DND-41 (cell line): ENCODE measurements at regions not wholly inside any gene's neighbourhood (a gene's known extent, or its start where the extent isn't known, plus 50 kb on each side); places are given as distances from the start of the nearest gene placed in this dataset.

ENCODE experiments used
- ATAC-seq: fragments of 200-7000 bp; cut with Tn5 transposase; 3 replicates; pipeline ENCODE4 v1.9.1; 2021; ENCODE audit warnings: low read depth; ENCODE audit not compliant: insufficient read depth
- DNase-seq: peaks from one replicate; pipeline ENCODE4 v3.0.0-alpha.2; 2020
- H2AFZ ChIP-seq: 2 replicates; pipeline ENCODE4 v1.6.0; 2012; ENCODE audit warnings: low read depth, low read length
- H3K27ac ChIP-seq: 2 replicates; pipeline ENCODE4 v1.5.1; 2012; ENCODE audit warnings: low read length, inconsistent platforms
- H3K27me3 ChIP-seq: fragments of 200-600 bp; sonication (generic); 2 replicates; pipeline ENCODE4 v1.6.0; 2012; ENCODE audit warnings: low read length, mild to moderate bottlenecking, inconsistent platforms; ENCODE audit not compliant: insufficient read depth, poor library complexity
- H3K36me3 ChIP-seq: 2 replicates; pipeline ENCODE4 v1.5.1; 2012; ENCODE audit warnings: low read length, inconsistent platforms; ENCODE audit not compliant: insufficient read depth
- H3K4me1 ChIP-seq: 2 replicates; pipeline ENCODE4 v1.5.1; 2012; ENCODE audit warnings: mild to moderate bottlenecking, low read length; ENCODE audit not compliant: insufficient read depth
- H3K4me2 ChIP-seq: 2 replicates; pipeline ENCODE4 v1.6.0; 2012; ENCODE audit warnings: mild to moderate bottlenecking, moderate library complexity, low read length, inconsistent platforms; ENCODE audit not compliant: insufficient read depth
- H3K4me3 ChIP-seq, 2 experiments: fragments of 200-600 bp in 1 of 2; shearing (Covaris generic) in 1 of 2; 2 replicates each; pipeline ENCODE4 v1.5.1; 2012 to 2016; ENCODE audit warnings: inconsistent platforms in 2 of 2, low read length in 2 of 2, mild to moderate bottlenecking in 2 of 2, low read depth in 1 of 2, moderate library complexity in 1 of 2
- H3K79me2 ChIP-seq: 2 replicates; pipeline ENCODE4 v1.6.0; 2012; ENCODE audit warnings: low read length, inconsistent platforms; ENCODE audit not compliant: insufficient read depth
- H3K9ac ChIP-seq: 2 replicates; pipeline ENCODE4 v1.6.0; 2012; ENCODE audit warnings: low read depth, mild to moderate bottlenecking, inconsistent platforms, low read length, moderate library complexity
- H3K9me3 ChIP-seq: 2 replicates; pipeline ENCODE4 v1.5.1; 2012; ENCODE audit warnings: low read length, moderate library complexity, mild to moderate bottlenecking, inconsistent platforms; ENCODE audit not compliant: insufficient read depth, severe bottlenecking
- H4K20me1 ChIP-seq: 2 replicates; pipeline ENCODE4 v1.6.0; 2012; ENCODE audit warnings: low read length; ENCODE audit not compliant: insufficient read depth
- CTCF ChIP-seq: IDR thresholded peaks from 2 replicates; pipeline ENCODE4 v1.5.1; 2012; ENCODE audit warnings: borderline replicate concordance, low read length, moderate library complexity, mild to moderate bottlenecking; ENCODE audit not compliant: poor library complexity, severe bottlenecking; ENCODE audit errors: extremely low read depth
- EZH2 ChIP-seq: IDR thresholded peaks from 3 replicates; pipeline ENCODE4 v1.6.1; 2012; ENCODE audit warnings: borderline replicate concordance, low read depth, mild to moderate bottlenecking, moderate library complexity, low read length, inconsistent platforms; ENCODE audit not compliant: severe bottlenecking

GRCh38 chr5:43772764-43773477, 169.9 kb downstream of the NNT start:
- Histone ChIP-seq H3K4me1 (peaks cover 26% of the 10 kb centered on the region), H3K79me2 (no peaks in the 10 kb centered on the region), H4K20me1 (no peaks in the 10 kb centered on the region), H3K9ac (peak overlapping the region; percentile 31; the same call in 1 of the 2 replicates), H3K36me3 (no peaks in the 10 kb centered on the region), H3K9me3 (peaks cover 3% of the 10 kb centered on the region), H3K27ac (peak overlapping the region; percentile 72), H2AFZ (peak overlapping the region; percentile 78), H3K4me3 (no peak overlapping the region), H3K27me3 (no peaks in the 10 kb centered on the region), H3K4me2 (no peak overlapping the region)
- DNase-seq, result peak; percentile 29
- TF ChIP-seq CTCF, result no peak
- TF ChIP-seq EZH2, result no peak
- ATAC-seq, result peak; percentile 93

GRCh38 chr5:43772458-43772763, 169.4 kb downstream of the NNT start:
- no peak for TF ChIP-seq CTCF
- no peak for TF ChIP-seq EZH2
- DNase-seq, result no peak
- H3K4me1 ChIP-seq, result peaks cover 26% of the 10 kb centered on the region
- H3K36me3 ChIP-seq, result no peaks in the 10 kb centered on the region
- peak overlapping the region; percentile 72 for H3K27ac ChIP-seq
- no peaks in the 10 kb centered on the region for H4K20me1 ChIP-seq
- H3K4me3 ChIP-seq, result no peak overlapping the region
- peaks cover 3% of the 10 kb centered on the region for H3K9me3 ChIP-seq
- H3K27me3 ChIP-seq, result no peaks in the 10 kb centered on the region
- no peak for ATAC-seq
- H2AFZ ChIP-seq, result peak overlapping the region; percentile 78
- no peak overlapping the region for H3K4me2 ChIP-seq
- H3K9ac ChIP-seq, result peak overlapping the region; percentile 31; the same call in 1 of the 2 replicates
- no peaks in the 10 kb centered on the region for H3K79me2 ChIP-seq

- no peak for TF ChIP-seq EZH2
- no peak for TF ChIP-seq CTCF
- H3K4me3 ChIP-seq, result no peak overlapping the region
- H3K27me3 ChIP-seq, result no peaks in the 10 kb centered on the region
- H3K27ac ChIP-seq, result peak overlapping the region; percentile 46; the same call in 1 of the 2 replicates
- H3K4me2 ChIP-seq, result no peak overlapping the region
- ATAC-seq (no peak), DNase-seq (no peak)
- H2AFZ ChIP-seq, result no peak overlapping the region
- H3K4me1 ChIP-seq, result peaks cover 26% of the 10 kb centered on the region
- no peaks in the 10 kb centered on the region for H3K36me3 ChIP-seq
- peaks cover 3% of the 10 kb centered on the region for H3K9me3 ChIP-seq
- no peak overlapping the region for H3K9ac ChIP-seq
- H3K79me2 ChIP-seq, result no peaks in the 10 kb centered on the region
- H4K20me1 ChIP-seq, result no peaks in the 10 kb centered on the region
Measured at GRCh38 chr5:43771611-43772031, 168.6 kb downstream of the NNT start.
